ENCODE measurements at regions not wholly inside any gene's neighbourhood (a gene's known extent, or its start where the extent isn't known, plus 50 kb on each side); places are given as distances from the start of the nearest gene placed in this dataset.

GRCh38 chr10:123555616-123556015, 110.5 kb upstream of the GPR26 start:
- H3K79me1 ChIP-seq (ENCODE audit: low read depth, low read length) = no peaks in the 10 kb centered on the region
- no peak overlapping the region for H2BK120ac ChIP-seq (replicated peaks; ENCODE audit: low read depth, low read length)
- no peaks in the 10 kb centered on the region for H3K36me3 ChIP-seq (ENCODE audit: control insufficient read depth in 2 of 4, insufficient read depth in 4 of 4, low read length in 3 of 4)
- H4K20me1 ChIP-seq (replicated peaks in 1 of 2; ENCODE audit: control insufficient read depth in 1 of 2, insufficient read depth in 2 of 2, low read length in 2 of 2) = no peaks in the 10 kb centered on the region
- DNase-seq (ENCODE audit: low read depth in 1 of 2, low spot score in 2 of 2) (no peak), FAIRE-seq (no peak)
- POLR2A ChIA-PET (ENCODE audit: partially characterized antibody) = no interaction called here
- H3K23me2 ChIP-seq (ENCODE audit: low read depth, low read length) = no peaks in the 10 kb centered on the region
- no peak overlapping the region for H3K9ac ChIP-seq (replicated peaks in 1 of 4; ENCODE audit: extremely low read depth in 1 of 4, low read depth in 3 of 4, low read length in 3 of 4)
- WGBS, 2 experiments (ENCODE audit: extremely low coverage in 1 of 2, insufficient coverage in 1 of 2, insufficient read length in 1 of 2, insufficient replicate concordance in 2 of 2, low coverage in 1 of 2, low lambda C conversion rate in 2 of 2, missing lambda C conversion rate in 1 of 2) = 96% methylated on average over 4 of the region's 4 CpGs; no CpG with 5 or more reads in 1 of the 2 experiments
- no peaks in the 10 kb centered on the region; a peak in 1 of 7 replicates for H3K27me3 ChIP-seq (replicated peaks in 1 of 4; ENCODE audit: control insufficient read depth in 3 of 4, extremely low read depth in 1 of 4, insufficient read depth in 3 of 4, low read length in 3 of 4)
- no peak overlapping the region for H3K18ac ChIP-seq (ENCODE audit: extremely low read depth, low read length)
- no peak overlapping the region for H2BK15ac ChIP-seq (ENCODE audit: low read length)
- H3K56ac ChIP-seq (replicated peaks; ENCODE audit: insufficient read length, low read depth, low read length) = no peak overlapping the region
- H3K4me3 ChIP-seq (ENCODE audit: extremely low read depth in 1 of 4, insufficient read depth in 2 of 4, low read depth in 3 of 4, low read length in 4 of 4) = no peak overlapping the region
- H3K14ac ChIP-seq (ENCODE audit: insufficient read length) = no peak overlapping the region
- no peaks in the 10 kb centered on the region for H3K9me3 ChIP-seq (ENCODE audit: insufficient read depth in 2 of 2, low read depth in 1 of 2, low read length in 1 of 2)
- no peak overlapping the region for H3K23ac ChIP-seq (ENCODE audit: insufficient read length)
- H2AK5ac ChIP-seq (ENCODE audit: low read depth, low read length) = no peak overlapping the region
- H3K4me1 ChIP-seq (replicated peaks in 1 of 4; ENCODE audit: control insufficient read depth in 3 of 4, insufficient read depth in 4 of 4, low read length in 3 of 4) = peaks cover 0 to 6% (median 2%) of the 10 kb centered on the region in 4 experiments; a peak in 4 of 7 replicates
- no peak overlapping the region for H4K91ac ChIP-seq (replicated peaks; ENCODE audit: insufficient read length, low read length)
- no peak overlapping the region for H3K4me2 ChIP-seq (ENCODE audit: insufficient read depth in 1 of 2, low read depth in 2 of 2, low read length in 2 of 2)
- no peak overlapping the region for H2AFZ ChIP-seq (ENCODE audit: low read length)
- H2BK20ac ChIP-seq (ENCODE audit: low read length) = no peak overlapping the region; the same call in 1 of the 2 replicates
- no peak overlapping the region for H3K27ac ChIP-seq (ENCODE audit: low read depth, low read length)
- no peak overlapping the region for H2BK5ac ChIP-seq (ENCODE audit: low read depth, low read length)
- no peaks in the 10 kb centered on the region for H3K79me2 ChIP-seq (ENCODE audit: control insufficient read depth in 1 of 2, insufficient read depth in 2 of 2, low read length in 2 of 2)
- H4K5ac ChIP-seq (ENCODE audit: insufficient read length, low read depth, low read length) = no peak overlapping the region
- H4K8ac ChIP-seq (ENCODE audit: extremely low read depth, insufficient read depth, low read length) = no peak overlapping the region
- no peak overlapping the region for H2BK12ac ChIP-seq (ENCODE audit: low read depth, low read length)
- CTCF ChIA-PET (ENCODE audit: partially characterized antibody) = interaction anchor here (0.6 to 1.2 kb wide), 2 partner anchors 56 to 231 kb away, joined by 3 to 4 read pairs; no protein-coding TSS in a partner anchor
- no peak overlapping the region for H3K4ac ChIP-seq (replicated peaks; ENCODE audit: insufficient read length, low read depth, low read length)
- TF ChIP-seq SP1 (IDR thresholded peaks at IDR 0.05; ENCODE audit: low read depth, low read length) (no peak), ASH2L (IDR thresholded peaks at IDR 0.05; ENCODE audit: low read length) (no peak), BACH1 (IDR thresholded peaks at IDR 0.05; ENCODE audit: low read length) (no peak), HDAC2 (IDR thresholded peaks at IDR 0.05; ENCODE audit: borderline replicate concordance in 1 of 2, low read depth in 2 of 2, low read length in 2 of 2) (no peak), SAP30 (IDR thresholded peaks at IDR 0.05; ENCODE audit: insufficient read depth, insufficient replicate concordance, low read length) (no peak), USF2 (IDR thresholded peaks at IDR 0.05; ENCODE audit: low read length) (no peak), SP4 (IDR thresholded peaks at IDR 0.05; ENCODE audit: low read length) (no peak), POLR2A (IDR thresholded peaks at IDR 0.05; ENCODE audit: control extremely low read depth in 1 of 2, low read depth in 2 of 2, low read length in 2 of 2) (no peak), EP300 (IDR thresholded peaks at IDR 0.05; ENCODE audit: borderline replicate concordance in 1 of 2, low read depth in 2 of 2, low read length in 2 of 2) (no peak), POLR2AphosphoS5 (IDR thresholded peaks at IDR 0.05; ENCODE audit: low read depth, low read length) (no peak), RFX5 (IDR thresholded peaks at IDR 0.05; ENCODE audit: borderline replicate concordance, low read depth, low read length) (no peak)
- TF ChIP-seq, protein P1, sequence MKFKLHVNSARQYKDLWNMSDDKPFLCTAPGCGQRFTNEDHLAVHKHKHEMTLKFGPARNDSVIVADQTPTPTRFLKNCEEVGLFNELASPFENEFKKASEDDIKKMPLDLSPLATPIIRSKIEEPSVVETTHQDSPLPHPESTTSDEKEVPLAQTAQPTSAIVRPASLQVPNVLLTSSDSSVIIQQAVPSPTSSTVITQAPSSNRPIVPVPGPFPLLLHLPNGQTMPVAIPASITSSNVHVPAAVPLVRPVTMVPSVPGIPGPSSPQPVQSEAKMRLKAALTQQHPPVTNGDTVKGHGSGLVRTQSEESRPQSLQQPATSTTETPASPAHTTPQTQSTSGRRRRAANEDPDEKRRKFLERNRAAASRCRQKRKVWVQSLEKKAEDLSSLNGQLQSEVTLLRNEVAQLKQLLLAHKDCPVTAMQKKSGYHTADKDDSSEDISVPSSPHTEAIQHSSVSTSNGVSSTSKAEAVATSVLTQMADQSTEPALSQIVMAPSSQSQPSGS (IDR thresholded peaks at IDR 0.05; ENCODE audit: low read length) = no peak

Data from H1 (cell line).